Right kidney (tissue), 1 donor: ENCODE measurements at regions not wholly inside any gene's neighbourhood (a gene's known extent, or its start where the extent isn't known, plus 50 kb on each side); places are given as distances from the start of the nearest gene placed in this dataset.

ENCODE experiments used
- DNase-seq: peaks from one replicate; pipeline ENCODE4 v3.0.0-alpha.2; 2016

- DNase-seq = no peak
Measured at GRCh38 chr1:112783059-112783458, 67.9 kb upstream of the PPM1J start.

GRCh38 chr1:112779665-112780526 lies 64.8 kb upstream of the PPM1J start:
- no peak for DNase-seq

- DNase-seq = no peak
Measured at GRCh38 chr1:112778137-112778536, 63.0 kb upstream of the PPM1J start.

- DNase-seq = no peak
Measured at GRCh38 chr1:112776688-112777087, 61.6 kb upstream of the PPM1J start.

- no peak for DNase-seq
Measured at GRCh38 chr1:112772781-112773180, 57.6 kb upstream of the PPM1J start.

- no peak for DNase-seq
Measured at GRCh38 chr1:112770724-112771123, 55.6 kb upstream of the PPM1J start.

GRCh38 chr1:112769611-112770010 lies 54.5 kb upstream of the PPM1J start:
- DNase-seq = no peak

GRCh38 chr1:112767646-112768045 lies 52.5 kb upstream of the PPM1J start:
- no peak for DNase-seq
